ENCODE measurements at regions not wholly inside any gene's neighbourhood (a gene's known extent, or its start where the extent isn't known, plus 50 kb on each side); places are given as distances from the start of the nearest gene placed in this dataset.

DNA sequence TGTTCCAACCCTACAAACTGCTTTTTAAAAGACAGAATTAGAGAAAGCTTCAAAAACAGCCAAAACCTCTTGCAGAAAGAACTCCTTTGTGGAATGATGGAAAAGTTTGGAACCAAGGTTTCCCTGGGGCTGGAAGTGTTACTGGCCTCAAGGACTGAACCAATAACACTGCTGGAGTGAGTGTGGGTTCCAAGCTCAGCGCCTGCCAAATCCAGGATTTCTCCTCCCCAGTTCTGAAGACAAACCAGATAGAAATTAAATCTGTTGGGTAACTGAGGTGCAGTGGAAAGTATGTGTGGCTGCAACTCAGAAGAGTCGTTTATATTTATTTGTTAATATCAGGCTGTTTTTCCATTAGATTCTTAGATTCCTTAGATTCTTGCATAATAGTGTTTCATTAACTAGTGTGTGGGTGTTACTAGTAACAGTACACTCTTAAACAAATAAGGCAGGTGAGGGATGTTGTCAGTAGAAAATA lies 66.5 kb upstream of the FNDC3B start:
- Histone ChIP-seq H3F3A (ENCODE audit: control insufficient read depth, insufficient read depth) (no peaks in the 10 kb centered on the region), H3K9me3 (ENCODE audit: control insufficient read depth, insufficient read depth, low read length) (peaks cover 7% of the 10 kb centered on the region; the same call in 1 of the 2 replicates), H3K4me2 (ENCODE audit: low read length) (no peak overlapping the region), H4K20me1 (ENCODE audit: control insufficient read depth, insufficient read depth, low read depth, low read length) (no peaks in the 10 kb centered on the region), H3K36me3 (ENCODE audit: control insufficient read depth, low read length) (peaks cover 3% of the 10 kb centered on the region; the same call in 1 of the 2 replicates), H3K79me2 (ENCODE audit: control insufficient read depth, low read length) (no peaks in the 10 kb centered on the region), H3K9me2 (replicated peaks; ENCODE audit: control insufficient read depth, low read length) (no peaks in the 10 kb centered on the region), H3K4me1 (ENCODE audit: control insufficient read depth, low read length) (peaks cover 8% of the 10 kb centered on the region), H3K27me3 (ENCODE audit: control insufficient read depth, low read length) (no peaks in the 10 kb centered on the region), H3K27ac (ENCODE audit: low read depth, low read length) (no peak overlapping the region), H3K4me3 (ENCODE audit: low read length) (no peak overlapping the region)
- TF ChIP-seq, protein P1, sequence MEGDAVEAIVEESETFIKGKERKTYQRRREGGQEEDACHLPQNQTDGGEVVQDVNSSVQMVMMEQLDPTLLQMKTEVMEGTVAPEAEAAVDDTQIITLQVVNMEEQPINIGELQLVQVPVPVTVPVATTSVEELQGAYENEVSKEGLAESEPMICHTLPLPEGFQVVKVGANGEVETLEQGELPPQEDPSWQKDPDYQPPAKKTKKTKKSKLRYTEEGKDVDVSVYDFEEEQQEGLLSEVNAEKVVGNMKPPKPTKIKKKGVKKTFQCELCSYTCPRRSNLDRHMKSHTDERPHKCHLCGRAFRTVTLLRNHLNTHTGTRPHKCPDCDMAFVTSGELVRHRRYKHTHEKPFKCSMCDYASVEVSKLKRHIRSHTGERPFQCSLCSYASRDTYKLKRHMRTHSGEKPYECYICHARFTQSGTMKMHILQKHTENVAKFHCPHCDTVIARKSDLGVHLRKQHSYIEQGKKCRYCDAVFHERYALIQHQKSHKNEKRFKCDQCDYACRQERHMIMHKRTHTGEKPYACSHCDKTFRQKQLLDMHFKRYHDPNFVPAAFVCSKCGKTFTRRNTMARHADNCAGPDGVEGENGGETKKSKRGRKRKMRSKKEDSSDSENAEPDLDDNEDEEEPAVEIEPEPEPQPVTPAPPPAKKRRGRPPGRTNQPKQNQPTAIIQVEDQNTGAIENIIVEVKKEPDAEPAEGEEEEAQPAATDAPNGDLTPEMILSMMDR (IDR thresholded peaks at IDR 0.05; ENCODE audit: low read depth, low read length, poor library complexity, severe bottlenecking): no peak
- no peak for TF ChIP-seq EZH2phosphoT487 (IDR thresholded peaks at IDR 0.05; ENCODE audit: borderline replicate concordance, low read length)

DNA sequence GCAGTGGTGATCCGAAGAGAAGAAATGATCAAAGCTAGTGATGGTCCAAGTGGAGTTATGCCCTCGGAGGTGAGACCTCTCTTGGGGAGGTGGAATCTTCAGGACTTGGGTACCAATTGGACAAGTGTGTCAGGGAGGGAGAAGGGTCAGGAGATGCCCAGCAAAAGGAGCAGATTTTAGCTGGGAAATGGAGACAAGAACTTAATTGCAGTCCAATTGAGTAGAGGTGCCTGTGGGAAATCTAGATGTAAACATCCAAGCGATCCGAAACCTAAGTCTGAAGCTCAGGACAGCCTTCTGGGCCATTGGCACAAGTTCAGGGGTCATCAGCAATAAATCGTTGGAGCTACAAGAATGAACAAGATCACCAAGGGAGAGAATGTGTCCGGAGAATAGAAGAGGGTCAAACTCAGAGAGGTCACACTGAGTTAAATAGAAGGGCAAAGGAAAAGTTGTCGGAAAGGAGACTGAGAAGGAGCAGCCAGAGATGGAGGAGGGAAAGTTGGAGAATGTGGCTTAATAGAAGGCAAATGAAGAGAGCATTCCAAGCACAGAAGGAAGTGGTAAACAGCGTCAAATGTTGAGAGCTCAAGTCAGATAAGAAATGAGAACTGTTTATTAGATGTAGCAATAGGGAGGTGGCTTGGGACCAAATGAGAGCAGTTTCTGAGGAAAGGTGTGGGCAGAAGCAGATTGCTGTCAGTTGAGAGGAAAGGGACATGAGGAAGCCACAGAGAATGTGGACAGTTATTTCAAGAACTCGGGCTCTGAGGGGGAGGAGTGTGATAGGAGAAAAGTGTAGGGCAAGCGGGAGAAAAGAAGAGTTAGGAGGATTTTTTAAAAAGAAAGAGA lies 64.2 kb upstream of the FNDC3B start:
- no peak overlapping the region for H3K4me3 ChIP-seq (ENCODE audit: low read length)
- peaks cover 3% of the 10 kb centered on the region for H3K36me3 ChIP-seq (ENCODE audit: control insufficient read depth, low read length)
- H3K4me2 ChIP-seq (ENCODE audit: low read length): no peak overlapping the region
- no peak overlapping the region for H3K27ac ChIP-seq (ENCODE audit: low read depth, low read length)
- H3K9me3 ChIP-seq (ENCODE audit: control insufficient read depth, insufficient read depth, low read length): peaks cover 14% of the 10 kb centered on the region; the same call in 1 of the 2 replicates
- H3K9me2 ChIP-seq (replicated peaks; ENCODE audit: control insufficient read depth, low read length): no peaks in the 10 kb centered on the region
- H3K4me1 ChIP-seq (ENCODE audit: control insufficient read depth, low read length): peaks cover 13% of the 10 kb centered on the region
- no peaks in the 10 kb centered on the region for H3F3A ChIP-seq (ENCODE audit: control insufficient read depth, insufficient read depth)
- H4K20me1 ChIP-seq (ENCODE audit: control insufficient read depth, insufficient read depth, low read depth, low read length): no peaks in the 10 kb centered on the region
- no peaks in the 10 kb centered on the region for H3K27me3 ChIP-seq (ENCODE audit: control insufficient read depth, low read length)
- no peaks in the 10 kb centered on the region for H3K79me2 ChIP-seq (ENCODE audit: control insufficient read depth, low read length)
- TF ChIP-seq, protein P1 (IDR thresholded peaks at IDR 0.05; ENCODE audit: low read depth, low read length, poor library complexity, severe bottlenecking): no peak
- TF ChIP-seq EZH2phosphoT487 (IDR thresholded peaks at IDR 0.05; ENCODE audit: borderline replicate concordance, low read length): no peak

DNA sequence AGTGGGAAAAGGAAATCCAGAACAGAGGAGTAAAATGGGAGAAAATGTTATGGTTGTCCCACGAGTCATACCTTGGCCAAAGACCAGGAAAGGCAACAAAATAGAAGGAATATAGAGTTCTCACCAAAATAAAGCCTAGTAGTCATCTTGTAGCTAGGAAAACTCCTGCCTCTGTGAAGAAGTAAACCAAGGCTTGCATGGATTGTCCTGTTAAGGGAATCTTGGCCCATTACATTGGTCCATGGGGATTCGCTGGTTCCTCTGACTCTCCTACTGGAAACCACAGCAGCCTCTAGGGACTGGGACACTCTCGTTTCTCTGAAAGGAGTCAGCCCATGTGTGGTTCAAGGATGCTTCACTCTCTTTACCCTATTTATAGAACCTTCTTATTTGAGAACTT lies 62.9 kb upstream of the FNDC3B start:
- Histone ChIP-seq H3K27me3 (ENCODE audit: control insufficient read depth, low read length) (no peaks in the 10 kb centered on the region), H4K20me1 (ENCODE audit: control insufficient read depth, insufficient read depth, low read depth, low read length) (no peaks in the 10 kb centered on the region), H3F3A (ENCODE audit: control insufficient read depth, insufficient read depth) (no peaks in the 10 kb centered on the region), H3K9me3 (ENCODE audit: control insufficient read depth, insufficient read depth, low read length) (peaks cover 14% of the 10 kb centered on the region; the same call in 1 of the 2 replicates), H3K79me2 (ENCODE audit: control insufficient read depth, low read length) (no peaks in the 10 kb centered on the region), H3K9me2 (replicated peaks; ENCODE audit: control insufficient read depth, low read length) (no peaks in the 10 kb centered on the region), H3K4me2 (ENCODE audit: low read length) (no peak overlapping the region), H3K4me3 (ENCODE audit: low read length) (no peak overlapping the region), H3K4me1 (ENCODE audit: control insufficient read depth, low read length) (peaks cover 13% of the 10 kb centered on the region), H3K27ac (ENCODE audit: low read depth, low read length) (no peak overlapping the region), H3K36me3 (ENCODE audit: control insufficient read depth, low read length) (peaks cover 3% of the 10 kb centered on the region)
- no peak for TF ChIP-seq EZH2phosphoT487 (IDR thresholded peaks at IDR 0.05; ENCODE audit: borderline replicate concordance, low read length)
- TF ChIP-seq, protein P1 (IDR thresholded peaks at IDR 0.05; ENCODE audit: low read depth, low read length, poor library complexity, severe bottlenecking): no peak

Data from DOHH2 (cell line).